AG10803 (cell line): ENCODE measurements at regions not wholly inside any gene's neighbourhood (a gene's known extent, or its start where the extent isn't known, plus 50 kb on each side); places are given as distances from the start of the nearest gene placed in this dataset.

Experiments used
- DNase-seq: peaks from one replicate; pipeline ENCODE4 v3.0.0; 2010; ENCODE audit warnings: low read depth
- H3K4me3 ChIP-seq: 2 replicates; pipeline ENCODE4 v1.5.1; 2011; ENCODE audit warnings: mild to moderate bottlenecking, low read length, control low read depth
- CTCF ChIP-seq: conservative IDR thresholded peaks from 2 replicates; pipeline ENCODE4 v1.5.1; 2011; ENCODE audit warnings: mild to moderate bottlenecking, low read length, control low read depth, inconsistent platforms

- no peak overlapping the region for H3K4me3 ChIP-seq
- no peak for DNase-seq
- TF ChIP-seq CTCF: no peak
Measured at GRCh38 chr7:153930696-153931095, 121.5 kb upstream of the DPP6 start.

- no peak for TF ChIP-seq CTCF
- DNase-seq: no peak
- H3K4me3 ChIP-seq: no peak overlapping the region
Measured at GRCh38 chr7:153934048-153934447, 118.2 kb upstream of the DPP6 start.

- no peak for DNase-seq
- H3K4me3 ChIP-seq: no peak overlapping the region
- TF ChIP-seq CTCF: no peak
Measured at GRCh38 chr7:153934629-153935028, 117.6 kb upstream of the DPP6 start.

GRCh38 chr7:153935095-153935494 is 117.1 kb upstream of the DPP6 start:
- no peak overlapping the region for H3K4me3 ChIP-seq
- TF ChIP-seq CTCF: no peak
- no peak for DNase-seq

- TF ChIP-seq CTCF: no peak
- no peak for DNase-seq
- H3K4me3 ChIP-seq: no peak overlapping the region
Measured at GRCh38 chr7:153938451-153938850, 113.7 kb upstream of the DPP6 start.

- DNase-seq: no peak
- H3K4me3 ChIP-seq: no peak overlapping the region
- no peak for TF ChIP-seq CTCF
Measured at GRCh38 chr7:153939177-153939576, 113.0 kb upstream of the DPP6 start.

GRCh38 chr7:153939654-153940053 is 112.5 kb upstream of the DPP6 start:
- H3K4me3 ChIP-seq: no peak overlapping the region
- no peak for DNase-seq
- TF ChIP-seq CTCF: no peak
